GM19324 (cell line): ENCODE measurements at regions not wholly inside any gene's neighbourhood (a gene's known extent, or its start where the extent isn't known, plus 50 kb on each side); places are given as distances from the start of the nearest gene placed in this dataset.
"Not testable (repeated sequence)": the region's sequence is repeated elsewhere in the genome, so short reads cannot be mapped to it uniquely, and the experiment has no call there.

Experiments used
- ATAC-seq: cut with Tn5 transposase; IDR thresholded peaks from one replicate; pipeline ENCODE4 v1.9.1; 2021; ENCODE audit warnings: mild to moderate bottlenecking, moderate library complexity; ENCODE audit not compliant: unreplicated experiment, low FRiP score

- no peak for ATAC-seq
These were observed 1156.1 kb downstream of the TBL1XR1 start for GRCh38 chr3:176041185-176041584.

- ATAC-seq: no peak
These were observed 1159.6 kb downstream of the TBL1XR1 start for GRCh38 chr3:176037636-176038035.

DNA sequence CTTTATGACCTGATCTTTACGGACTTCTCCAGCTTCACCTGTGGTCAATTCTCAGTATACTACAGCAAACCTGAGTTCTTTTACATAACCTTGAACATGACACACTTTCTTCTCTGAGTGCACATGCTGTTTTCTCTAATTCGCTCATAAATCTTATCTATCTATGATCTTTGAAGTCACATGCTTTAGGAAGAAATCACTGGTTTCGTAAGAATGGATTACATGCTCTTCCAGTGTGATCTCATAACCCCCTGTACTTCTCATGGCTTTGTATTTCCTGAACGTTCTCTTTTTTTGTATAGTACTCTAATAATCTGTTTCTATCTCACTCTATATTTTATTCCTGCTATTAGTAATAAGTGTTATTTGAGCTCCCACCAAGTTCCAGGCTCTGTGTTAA lies 1165.2 kb downstream of the TBL1XR1 start:
- no peak for ATAC-seq

DNA sequence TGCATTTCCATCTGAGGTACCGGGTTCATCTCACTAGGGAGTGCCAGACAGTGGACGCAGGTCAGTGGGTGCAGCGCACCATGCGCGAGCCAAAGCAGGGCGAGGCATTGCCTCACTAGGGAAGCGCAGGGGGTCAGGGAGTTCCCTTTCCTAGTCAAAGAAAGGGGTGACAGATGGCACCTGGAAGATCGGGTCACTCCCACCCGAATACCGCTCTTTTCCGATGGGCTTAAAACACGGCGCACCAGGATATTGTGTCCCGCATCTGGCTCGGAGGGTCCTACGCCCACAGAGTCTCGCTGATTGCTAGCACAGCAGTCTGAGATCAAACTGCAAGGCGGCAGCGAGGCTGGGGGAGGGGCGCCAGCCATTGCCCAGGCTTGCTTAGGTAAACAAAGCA lies 1157.1 kb downstream of the NAALADL2 start:
- ATAC-seq: not testable (repeated sequence)

DNA sequence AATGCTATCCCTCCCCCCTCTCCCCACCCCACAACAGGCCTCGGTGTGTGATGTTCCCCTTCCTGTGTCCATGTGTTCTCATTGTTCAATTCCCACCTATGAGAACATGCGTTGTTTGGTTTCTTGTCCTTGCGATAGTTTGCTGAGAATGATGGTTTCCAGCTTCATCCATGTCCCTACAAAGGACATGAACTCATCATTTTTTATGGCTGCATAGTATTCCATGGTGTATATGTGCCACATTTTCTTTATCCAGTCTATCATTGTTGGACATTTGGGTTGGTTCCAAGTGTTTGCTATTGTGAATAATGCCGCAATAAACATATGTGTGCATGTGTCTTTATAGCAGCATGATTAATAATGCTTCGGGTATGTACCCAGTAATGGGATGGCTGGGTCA lies 1156.1 kb downstream of the NAALADL2 start:
- ATAC-seq: not testable (repeated sequence)

DNA sequence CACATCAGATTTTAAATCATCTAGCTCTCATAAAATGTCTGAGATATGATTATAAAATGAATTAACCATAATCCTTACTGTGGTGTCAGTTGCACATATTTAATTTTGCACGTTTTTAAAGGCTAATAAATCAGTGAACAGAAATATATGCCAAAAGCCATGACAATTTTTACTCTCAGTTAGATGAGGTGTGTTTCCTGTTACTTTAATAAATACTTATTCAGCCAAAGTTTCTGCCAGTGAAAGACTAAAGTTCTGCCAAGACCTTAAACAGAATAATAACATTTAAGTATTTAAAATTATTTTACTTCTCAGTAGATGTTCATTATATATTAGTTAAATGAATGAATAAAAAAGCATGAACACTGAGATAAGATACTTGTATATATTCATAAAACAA lies 1150.1 kb downstream of the NAALADL2 start:
- no peak for ATAC-seq

GRCh38 chr3:176005564-176005963 lies 1146.4 kb downstream of the NAALADL2 start:
- no peak for ATAC-seq

DNA sequence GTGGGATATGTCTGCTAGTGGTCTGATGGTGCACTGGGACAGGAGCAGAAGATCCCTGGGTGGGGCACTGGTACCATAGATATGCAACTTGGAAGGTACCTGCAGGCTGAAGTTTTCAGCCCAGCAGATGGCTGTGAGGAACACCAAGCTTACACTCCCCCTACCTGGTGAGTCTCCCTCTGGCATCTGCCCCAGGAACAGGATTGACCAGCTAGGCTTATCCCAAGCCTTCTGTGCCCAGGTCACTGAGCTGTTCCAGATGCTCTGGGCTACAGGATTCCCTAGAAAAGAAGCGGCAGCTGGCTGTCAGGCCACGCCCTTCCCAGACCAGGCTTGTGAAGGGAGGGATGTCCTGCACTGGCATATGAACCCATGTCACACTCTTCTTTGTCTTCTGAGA lies 1130.0 kb downstream of the NAALADL2 start:
- no peak for ATAC-seq

DNA sequence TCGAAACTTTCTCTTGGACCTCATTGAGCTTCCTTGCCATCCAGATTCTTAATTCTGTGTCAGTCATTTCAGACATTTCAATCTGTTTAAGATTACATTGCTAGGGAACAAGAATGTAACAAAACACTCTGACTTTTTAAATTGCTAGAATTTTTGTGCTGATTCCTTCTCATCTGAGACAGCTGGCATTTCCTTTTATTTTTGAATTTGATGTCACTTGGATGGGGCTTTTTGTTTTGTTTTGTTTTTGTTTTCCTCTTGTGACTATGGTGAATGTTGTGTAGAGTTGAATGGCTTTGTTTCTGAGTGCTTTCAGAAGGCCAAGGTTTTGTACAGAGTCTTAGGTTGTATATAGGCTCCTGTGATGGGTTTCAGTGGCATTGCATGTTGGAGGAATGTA lies 1129.3 kb downstream of the NAALADL2 start:
- no peak for ATAC-seq

DNA sequence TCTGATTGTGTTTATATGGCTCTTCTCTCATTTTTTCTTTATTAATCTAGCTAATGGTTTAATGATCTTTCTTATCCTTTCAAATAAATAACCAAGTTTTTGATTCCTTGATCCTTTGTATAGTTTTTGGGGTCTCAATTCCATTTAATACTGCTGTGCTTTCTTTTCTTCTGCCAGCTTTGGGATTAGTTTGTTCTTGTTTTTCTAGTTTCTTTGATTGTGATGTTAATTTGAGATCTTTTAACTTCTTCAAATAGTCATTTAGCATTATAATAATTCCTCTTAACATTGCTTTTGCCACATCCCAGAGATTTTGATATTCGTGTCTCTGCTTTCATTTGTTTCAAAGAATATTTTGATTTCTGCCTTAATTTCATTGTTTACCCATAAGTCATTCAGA lies 1126.6 kb downstream of the NAALADL2 start:
- ATAC-seq: no peak

DNA sequence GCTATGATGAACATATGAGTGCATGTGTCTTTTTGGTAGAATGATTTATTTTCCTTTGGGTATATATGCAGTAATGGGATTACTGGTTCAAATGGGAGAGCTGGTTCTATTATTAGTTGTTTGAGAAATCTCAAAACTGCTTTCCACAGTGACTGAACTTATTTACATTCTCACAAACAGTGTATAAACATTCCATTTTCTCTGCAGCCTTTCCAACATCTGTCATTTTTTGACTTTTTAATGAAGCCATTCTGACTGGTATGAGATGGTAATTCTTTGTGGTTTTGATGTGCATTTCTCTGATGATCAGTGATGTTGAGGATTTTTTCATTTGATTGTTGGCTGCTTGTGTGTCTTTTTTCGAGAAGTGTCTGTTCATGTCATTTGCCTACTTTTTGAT lies 1124.2 kb downstream of the NAALADL2 start:
- no peak for ATAC-seq

- no peak for ATAC-seq
These were observed 1121.5 kb downstream of the NAALADL2 start for GRCh38 chr3:175980486-175981090.

DNA sequence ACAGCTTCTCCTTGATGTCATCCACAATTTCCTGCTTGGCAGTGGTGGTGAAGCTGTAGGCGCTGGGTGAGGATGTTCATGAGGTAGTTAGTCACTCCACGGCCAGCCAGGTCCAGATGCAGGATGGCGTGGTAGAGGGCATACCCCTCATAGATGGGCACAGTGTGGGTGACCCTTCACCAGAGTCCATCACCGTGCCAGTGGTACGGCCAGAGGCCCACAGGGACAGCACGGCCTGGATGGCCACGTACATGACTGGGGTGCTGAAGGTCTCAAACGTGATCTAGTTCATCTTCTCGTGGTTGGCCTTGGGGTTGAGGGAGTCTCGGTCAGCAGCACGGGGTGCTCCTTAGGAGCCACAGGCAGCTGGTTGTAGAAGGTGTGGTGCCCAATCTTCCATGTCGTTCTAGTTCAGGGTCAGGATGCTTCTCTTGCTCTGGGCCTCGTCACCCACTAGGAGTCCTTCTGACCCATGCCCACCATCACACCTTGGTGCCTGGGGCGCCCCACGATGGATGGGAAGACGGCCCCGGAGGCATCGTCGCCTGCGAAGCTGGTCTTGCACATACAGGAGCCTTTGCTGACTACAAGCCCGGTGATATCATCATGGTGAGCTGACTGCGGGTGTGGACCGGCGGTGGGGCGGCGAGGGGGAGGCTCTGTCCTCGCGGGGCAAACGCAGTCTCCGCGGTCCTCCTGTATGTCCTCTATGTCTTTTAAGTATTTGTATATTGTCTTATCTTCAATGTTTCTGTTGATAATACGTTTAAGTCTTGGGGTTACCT lies 1119.0 kb downstream of the NAALADL2 start:
- ATAC-seq: no peak

DNA sequence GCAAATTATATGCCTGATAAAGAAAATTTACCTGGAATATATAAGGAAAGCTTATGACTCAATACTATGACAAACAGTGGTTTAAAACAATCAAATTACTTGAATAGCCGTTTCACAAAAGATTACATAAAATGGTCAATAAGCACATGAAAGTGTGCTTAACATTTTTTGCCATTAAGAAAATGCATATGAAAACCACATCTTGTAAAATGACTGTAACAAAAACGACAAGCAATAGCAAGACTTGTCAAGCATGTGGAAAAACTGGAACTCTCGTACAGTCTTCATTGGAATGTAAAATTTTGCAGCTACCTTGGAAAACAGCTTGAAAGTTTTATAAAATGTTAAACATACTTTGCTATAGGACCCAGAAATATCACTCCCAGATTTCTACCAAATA lies 1110.3 kb downstream of the NAALADL2 start:
- no peak for ATAC-seq

DNA sequence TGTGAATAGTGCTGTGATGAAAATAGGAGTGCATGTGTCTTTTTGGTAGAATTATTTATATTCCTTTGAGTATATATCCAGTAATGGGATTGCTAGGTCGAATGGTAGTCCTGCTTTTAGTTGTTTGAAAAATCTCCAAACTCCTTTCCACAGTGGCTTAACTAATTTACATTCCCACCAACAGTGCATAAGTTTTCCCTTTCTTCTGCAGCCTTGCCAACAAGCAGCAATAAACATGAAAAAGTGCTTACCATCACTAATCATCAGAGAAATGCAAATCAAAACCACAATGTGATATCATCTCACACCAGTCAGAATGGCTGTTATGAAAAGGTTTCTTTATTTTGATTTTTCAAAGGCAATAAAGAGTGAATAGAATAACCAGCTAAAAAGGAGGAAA lies 1105.9 kb downstream of the NAALADL2 start:
- ATAC-seq: no peak

- no peak for ATAC-seq
These were observed 1098.3 kb downstream of the NAALADL2 start for GRCh38 chr3:175957427-175957826.

DNA sequence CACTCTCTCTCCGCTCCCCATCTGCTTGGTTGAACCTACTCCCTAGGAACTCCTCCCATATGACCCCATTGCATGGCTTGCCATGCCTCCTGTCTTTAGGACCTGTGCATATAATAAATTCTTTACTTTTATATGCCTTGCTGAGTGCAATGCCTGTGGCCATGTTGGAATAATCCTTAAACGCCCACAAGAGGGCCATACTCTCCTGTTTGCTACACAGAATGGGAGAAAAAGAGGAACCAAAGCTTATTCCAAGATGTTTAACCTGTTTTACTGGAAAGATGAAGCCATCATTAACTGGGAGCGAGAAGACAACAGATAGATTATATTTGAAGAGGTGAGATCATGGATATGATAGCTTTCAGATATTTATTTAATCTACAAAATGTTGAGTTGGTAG lies 1097.8 kb downstream of the NAALADL2 start:
- no peak for ATAC-seq

DNA sequence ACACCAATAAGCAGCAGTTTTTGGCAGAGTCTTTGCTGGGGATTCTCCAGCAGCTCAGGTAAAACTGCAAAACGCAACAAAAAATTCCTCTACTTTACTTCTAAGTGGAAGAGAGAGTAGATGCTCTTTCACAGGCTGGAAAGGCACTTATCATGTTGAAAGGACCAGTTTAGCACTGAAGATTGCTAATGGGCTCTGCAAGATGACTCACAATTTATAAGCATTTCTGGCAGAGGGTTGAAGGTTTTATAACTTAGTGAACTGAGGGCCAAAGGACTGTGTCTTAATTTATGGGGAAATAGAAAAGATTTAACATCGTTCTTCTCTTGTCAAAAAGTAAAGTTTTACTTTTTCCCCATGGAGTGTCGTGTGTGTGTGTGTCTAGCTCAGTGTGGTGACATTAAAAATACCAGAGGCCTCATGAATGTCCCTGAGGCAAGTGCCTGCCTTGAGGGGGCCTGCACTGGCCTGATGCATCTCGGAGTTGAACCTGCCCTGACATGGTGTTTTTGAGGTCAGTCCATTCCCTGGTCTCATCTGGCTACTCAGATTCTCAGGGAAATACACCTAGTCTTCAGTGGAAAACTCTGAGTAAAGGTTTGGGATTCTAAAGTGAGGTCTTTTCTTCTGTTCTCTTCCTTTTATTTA lies 1092.0 kb downstream of the NAALADL2 start:
- ATAC-seq: no peak

DNA sequence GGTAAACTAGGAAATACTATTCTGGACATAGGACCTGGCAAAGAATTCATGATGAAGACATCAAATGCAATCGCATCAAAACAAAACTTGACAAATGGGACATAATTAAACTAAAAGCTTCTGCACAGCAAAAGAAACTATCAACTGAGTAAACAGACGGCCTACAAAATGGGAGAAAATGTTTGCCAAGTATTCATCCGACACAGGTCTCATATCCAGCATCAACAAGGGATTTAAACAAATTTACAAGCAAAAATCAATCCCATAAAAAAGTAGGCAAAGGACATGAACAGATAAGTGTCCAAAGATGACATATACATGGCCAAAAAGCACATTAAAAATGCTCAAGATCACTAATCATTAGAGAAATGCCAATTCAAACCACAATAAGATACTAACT lies 1088.9 kb downstream of the NAALADL2 start:
- no peak for ATAC-seq

- no peak for ATAC-seq
These were observed 1082.2 kb downstream of the NAALADL2 start for GRCh38 chr3:175941352-175941751.

- ATAC-seq: no peak
These were observed 1081.7 kb downstream of the NAALADL2 start for GRCh38 chr3:175940881-175941280.

DNA sequence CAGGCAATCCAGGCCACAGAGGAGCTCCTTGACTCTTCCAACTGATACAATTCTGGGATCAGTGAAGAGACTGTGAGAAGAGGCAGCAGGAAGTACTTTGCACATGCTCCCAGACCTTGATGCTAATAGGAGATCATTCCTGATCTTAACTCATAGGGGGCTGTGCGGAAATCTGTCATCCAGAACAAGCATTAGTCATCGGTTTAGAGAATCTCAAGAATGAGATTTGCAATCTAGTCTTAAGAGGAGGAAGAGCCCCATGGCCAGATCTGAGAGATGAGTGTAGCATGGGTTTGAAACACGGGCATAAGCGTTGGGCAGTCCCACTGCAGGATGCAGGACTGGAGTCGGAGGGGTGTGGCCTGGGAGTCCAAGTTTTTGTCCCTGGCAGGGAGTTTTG lies 1081.1 kb downstream of the NAALADL2 start:
- no peak for ATAC-seq
